CD4-positive, alpha-beta T cell treated with Interferon alpha-2 for 1 hour (primary cell): ENCODE measurements at regions not wholly inside any gene's neighbourhood (a gene's known extent, or its start where the extent isn't known, plus 50 kb on each side); places are given as distances from the start of the nearest gene placed in this dataset.

Source experiments
- DNase-seq, 2 donors: peaks; one replicate each; pipeline ENCODE4 v3.0.0-alpha.2; 2020 to 2022

- no peak for DNase-seq
Measured at GRCh38 chr3:154799800-154800199, 280.3 kb upstream of the MME start.

DNA sequence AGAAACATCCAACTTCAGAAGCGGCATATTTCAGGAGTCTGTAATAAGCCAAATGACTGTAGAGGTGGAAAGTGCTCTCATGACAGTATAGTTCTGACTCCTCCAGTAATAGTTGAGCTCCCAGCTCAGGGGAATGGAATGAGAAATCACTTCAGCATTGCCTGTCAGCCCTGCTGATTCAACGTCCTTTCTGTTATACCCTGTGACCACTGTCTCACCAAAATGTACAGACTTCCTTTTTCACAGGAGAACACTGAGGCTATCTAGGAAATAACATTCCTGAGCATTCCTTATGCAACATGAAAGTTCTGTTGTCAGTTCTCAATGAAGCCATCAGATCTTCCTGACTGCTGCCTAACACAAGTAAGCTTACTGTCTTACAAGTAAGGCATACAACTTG is 284.5 kb upstream of the MME start:
- no peak for DNase-seq

- DNase-seq, result no peak
Measured at GRCh38 chr3:154794814-154795445, 285.2 kb upstream of the MME start.

DNA sequence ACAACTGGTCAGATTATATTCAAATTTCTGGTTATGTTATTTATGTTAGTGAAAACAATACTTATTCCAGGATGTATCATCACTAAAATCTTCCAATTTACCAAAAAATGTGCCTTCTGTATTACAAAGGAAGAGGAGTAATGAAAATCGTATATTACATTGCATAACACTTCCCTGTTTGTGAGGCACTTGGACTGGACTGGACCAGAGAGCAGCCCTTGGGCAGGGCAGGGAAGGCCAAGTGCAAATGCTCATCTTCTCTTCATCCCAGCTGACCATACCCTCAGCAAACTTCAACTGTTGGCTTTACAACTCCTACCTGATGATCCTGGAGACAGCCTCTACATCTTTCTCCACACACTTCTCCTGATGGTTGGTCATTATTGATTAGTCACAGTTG is 285.7 kb upstream of the MME start:
- DNase-seq, result no peak

GRCh38 chr3:154792828-154793227 is 287.3 kb upstream of the MME start:
- no peak for DNase-seq

GRCh38 chr3:154791611-154792010 is 288.5 kb upstream of the MME start:
- no peak for DNase-seq

GRCh38 chr3:154786724-154787123 is 293.4 kb upstream of the MME start:
- DNase-seq, result no peak

- DNase-seq, result no peak
Measured at GRCh38 chr3:154783521-154783931, 296.6 kb upstream of the MME start.

- no peak for DNase-seq
Measured at GRCh38 chr3:154783061-154783460, 297.1 kb upstream of the MME start.

- no peak for DNase-seq
Measured at GRCh38 chr3:154782151-154782550, 298.0 kb upstream of the MME start.

DNA sequence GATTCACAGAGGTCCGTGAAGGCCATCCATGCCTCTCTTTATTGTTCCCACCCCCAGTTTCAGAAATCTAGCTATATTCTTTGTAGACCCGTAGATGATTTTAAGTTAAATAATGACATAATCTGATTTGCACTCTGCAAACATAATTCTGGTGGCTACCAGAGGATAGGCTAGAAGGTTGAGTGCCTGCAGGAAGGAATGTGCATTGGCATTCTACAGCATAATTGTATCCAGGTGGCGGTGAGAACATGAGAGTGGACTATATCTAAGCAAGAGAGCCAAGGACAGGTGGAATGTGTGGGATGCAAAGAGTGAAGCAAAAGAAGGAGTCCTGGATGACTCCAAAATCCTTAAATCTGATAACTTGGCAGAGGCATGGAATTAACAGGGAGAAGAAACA is 298.5 kb upstream of the MME start:
- no peak for DNase-seq

- no peak for DNase-seq
Measured at GRCh38 chr3:154780263-154780662, 299.9 kb upstream of the MME start.

- no peak for DNase-seq
Measured at GRCh38 chr3:154779571-154779970, 300.5 kb upstream of the MME start.

GRCh38 chr3:154778057-154778456 is 302.1 kb upstream of the MME start:
- DNase-seq, result no peak

GRCh38 chr3:154776549-154777225 is 303.4 kb upstream of the MME start:
- DNase-seq, result no peak

- DNase-seq, result no peak
Measured at GRCh38 chr3:154775821-154776548, 304.1 kb upstream of the MME start.

DNA sequence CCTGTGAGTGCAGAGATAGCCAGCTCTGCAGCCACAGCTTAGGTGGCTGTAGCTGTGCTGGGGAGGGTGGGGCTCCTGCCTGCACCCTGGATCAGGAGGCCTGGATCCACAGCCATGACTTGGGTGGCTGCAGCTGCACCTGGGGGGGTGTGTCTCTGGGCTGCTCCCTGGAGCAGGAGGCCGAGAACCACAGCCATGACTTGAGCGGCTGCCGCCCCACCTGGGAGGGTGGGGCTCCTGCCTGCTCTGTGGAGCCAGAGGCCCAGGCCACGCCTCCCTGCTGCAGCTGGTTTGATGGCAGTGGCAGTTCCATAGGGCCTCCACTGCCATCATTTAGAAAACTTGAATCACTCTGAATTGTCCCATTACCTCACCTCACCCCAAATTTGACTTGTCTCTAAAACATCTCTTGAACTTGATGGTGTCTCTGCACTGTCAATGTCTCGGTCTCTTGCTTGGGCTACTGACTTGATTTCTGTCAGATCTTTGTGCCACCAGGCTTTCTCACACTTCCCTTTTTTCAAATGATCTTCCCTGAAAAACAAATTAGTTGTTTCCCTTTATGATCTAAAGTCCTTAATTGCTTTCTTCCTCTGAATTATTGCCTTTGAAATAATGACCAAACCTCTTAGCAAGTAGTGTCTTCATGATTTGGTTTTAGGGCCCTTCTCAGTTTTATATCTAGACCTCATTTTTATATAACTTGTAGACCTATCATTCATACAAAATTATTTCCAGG is 313.2 kb upstream of the MME start:
- DNase-seq, result no peak

DNA sequence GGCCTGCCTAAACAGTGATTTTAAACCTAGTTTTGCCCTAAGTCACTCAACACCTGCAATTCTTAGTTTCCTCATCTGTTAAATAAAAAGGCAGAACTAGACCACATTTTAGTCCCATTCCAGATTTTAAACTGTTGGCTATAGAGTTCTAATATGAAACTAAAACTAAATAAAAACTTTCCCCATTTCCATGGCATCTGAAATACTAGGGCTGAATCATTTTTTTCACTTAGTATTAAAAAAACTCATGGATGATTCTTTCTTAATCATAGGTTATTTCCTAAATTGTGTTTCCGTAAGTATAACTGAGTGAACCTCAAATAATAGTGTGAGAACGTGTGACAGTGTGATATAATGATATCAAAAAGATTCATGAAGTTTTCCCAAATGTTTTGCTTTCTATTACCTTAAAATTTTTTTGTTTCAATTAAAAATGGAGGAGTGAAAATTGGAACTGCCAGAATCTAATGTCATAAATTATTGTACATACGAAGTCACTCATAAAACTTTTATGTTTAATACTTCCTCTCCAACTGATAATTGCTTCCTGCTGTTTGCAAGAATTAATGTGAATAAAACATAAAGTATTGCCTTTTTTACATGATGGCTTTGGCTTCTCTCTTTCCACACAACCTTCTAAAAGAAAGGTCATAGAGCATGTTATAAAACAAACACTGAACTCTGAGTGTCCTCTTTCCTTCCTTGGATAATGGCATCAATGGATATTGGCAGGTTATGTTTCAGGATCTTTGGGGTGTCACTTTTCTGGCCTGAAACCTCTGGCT is 315.1 kb upstream of the MME start:
- DNase-seq, result no peak

- DNase-seq, result no peak
Measured at GRCh38 chr3:154762486-154762885, 317.6 kb upstream of the MME start.

GRCh38 chr3:154759966-154760365 is 320.2 kb upstream of the MME start:
- DNase-seq, result no peak

DNA sequence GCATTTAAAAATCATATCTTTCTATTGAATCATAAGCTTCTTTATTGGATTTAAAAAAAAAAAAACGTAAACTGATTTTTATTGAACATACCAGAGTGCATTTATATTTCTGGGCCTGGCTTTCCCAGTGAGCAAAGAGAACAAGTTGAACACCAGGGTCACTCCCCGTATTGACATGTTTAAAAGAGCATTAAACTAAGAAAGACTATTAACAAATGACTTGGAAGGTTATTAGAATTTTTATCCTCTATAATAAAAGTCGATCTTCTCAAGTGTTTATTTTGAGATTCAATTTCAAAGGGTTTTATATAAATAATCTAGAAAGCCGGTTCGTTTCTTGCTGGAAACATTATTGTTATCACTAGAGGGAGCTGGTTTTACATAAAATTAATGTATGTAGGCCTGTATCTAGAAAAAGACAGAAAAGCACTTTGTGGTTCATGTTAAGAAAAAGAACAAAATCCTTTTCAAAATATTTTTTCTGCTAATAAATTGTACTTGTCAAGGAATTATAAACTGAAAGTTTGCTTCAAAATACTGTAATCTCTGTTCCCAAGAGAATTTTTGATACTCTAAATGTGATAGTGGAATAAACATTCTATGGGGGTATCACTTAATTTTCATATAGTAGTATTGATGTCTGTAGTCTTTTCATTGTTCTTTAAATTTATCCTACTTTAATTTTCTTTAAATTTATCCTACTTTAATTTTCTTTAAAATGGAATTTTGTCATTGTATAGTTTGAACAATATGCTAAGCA is 321.8 kb upstream of the MME start:
- DNase-seq, result no peak

GRCh38 chr3:154753101-154753500 is 323.1 kb upstream of the GPR149 start:
- no peak for DNase-seq
